ENCODE measurements at regions not wholly inside any gene's neighbourhood (a gene's known extent, or its start where the extent isn't known, plus 50 kb on each side); places are given as distances from the start of the nearest gene placed in this dataset.

GRCh38 chr1:61007534-61008364 is 74.6 kb upstream of the NFIA start:
- Histone ChIP-seq H3K9me3 (ENCODE audit: control insufficient read depth, insufficient read depth, low read length) (no peaks in the 10 kb centered on the region), H3K27me3 (ENCODE audit: control insufficient read depth, insufficient read depth, low read length) (no peaks in the 10 kb centered on the region), H3K36me3 (ENCODE audit: control insufficient read depth, insufficient read depth, low read length) (no peaks in the 10 kb centered on the region), H3K4me3 (ENCODE audit: low read length) (no peak overlapping the region), H3K27ac (ENCODE audit: low read length) (no peak overlapping the region), H3K4me1 (ENCODE audit: control insufficient read depth, insufficient read depth, low read length) (peaks cover 7% of the 10 kb centered on the region)
- Mint-ChIP-seq H3K4me1 (peaks cover 7 to 13% of the 10 kb centered on the region in 2 donors), H3K9me3 (no peaks in the 10 kb centered on the region), H3K27ac (no peak overlapping the region), H3K4me3 (no peak overlapping the region), H3K36me3 (no peaks in the 10 kb centered on the region), H3K27me3 (ENCODE audit: low read depth in 2 of 2) (peaks cover 5 to 6% of the 10 kb centered on the region in 2 donors)
- WGBS (ENCODE audit: insufficient coverage) = 97% methylated on average over 3 of the region's 5 CpGs
- ATAC-seq (no peak), DNase-seq (no peak)
- TF ChIP-seq CTCF (IDR thresholded peaks at IDR 0.05) = no peak
- intact Hi-C loops (cut with micrococcal nuclease) = no loop called here

DNA sequence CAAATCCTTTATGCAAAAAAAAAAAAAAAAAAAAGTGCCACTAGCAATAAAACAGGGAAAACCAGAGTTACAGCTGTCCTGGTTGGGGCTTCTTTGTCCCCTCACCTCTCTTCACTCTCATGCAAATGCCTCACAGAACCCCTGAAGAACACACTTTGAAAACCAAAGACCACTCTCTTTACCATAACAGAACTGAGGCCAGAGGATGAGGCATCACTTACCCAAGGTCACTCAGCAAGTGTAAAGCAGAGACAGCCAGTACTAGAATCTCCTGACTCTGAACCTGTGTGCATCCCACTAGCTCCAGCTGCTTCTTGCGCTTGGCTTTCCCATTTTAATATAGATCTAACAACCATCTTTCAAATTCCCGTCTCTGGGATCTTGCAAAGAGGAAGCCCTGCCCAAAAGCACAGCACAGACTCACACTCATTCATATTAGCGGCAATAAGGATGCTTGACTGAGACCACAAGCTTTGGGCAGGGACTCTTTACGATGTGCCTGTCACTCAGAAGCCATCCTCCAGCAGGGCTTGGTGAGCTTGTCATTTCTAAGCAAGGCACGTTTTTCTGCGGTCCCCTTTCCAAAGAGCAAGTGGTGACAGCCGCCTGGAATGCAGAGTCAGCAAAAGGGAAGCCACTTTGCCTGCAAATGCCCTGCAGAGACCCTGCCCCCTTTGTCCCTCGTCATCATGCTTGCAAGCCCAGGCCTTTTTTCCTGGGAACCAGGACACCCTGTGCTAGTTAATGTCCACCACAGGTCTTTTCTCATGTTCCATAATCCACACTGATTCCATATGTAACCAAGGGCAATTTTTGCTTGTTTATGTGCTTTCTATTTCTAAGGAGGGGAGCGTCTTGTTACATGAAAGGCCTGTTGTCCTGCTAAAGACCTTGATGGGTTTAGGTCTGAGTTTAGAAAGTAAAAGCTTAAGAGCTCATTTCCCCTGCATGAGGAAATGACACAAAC is 76.5 kb upstream of the NFIA start:
- peaks cover 7 to 13% of the 10 kb centered on the region in 2 donors for H3K4me1 Mint-ChIP-seq
- DNase-seq (no peak), ATAC-seq (peak in 1 of 3 donors; percentile 37)
- H3K27me3 Mint-ChIP-seq (ENCODE audit: low read depth in 2 of 2) = peaks cover 3 to 6% of the 10 kb centered on the region in 2 donors
- intact Hi-C loops (cut with micrococcal nuclease) = no loop called here
- Histone ChIP-seq H3K9me3 (ENCODE audit: control insufficient read depth, insufficient read depth, low read length) (no peaks in the 10 kb centered on the region), H3K27me3 (ENCODE audit: control insufficient read depth, insufficient read depth, low read length) (no peaks in the 10 kb centered on the region), H3K4me3 (ENCODE audit: low read length) (no peak overlapping the region), H3K27ac (ENCODE audit: low read length) (peak overlapping the region; percentile 46), H3K4me1 (ENCODE audit: control insufficient read depth, insufficient read depth, low read length) (peaks cover 7% of the 10 kb centered on the region), H3K36me3 (ENCODE audit: control insufficient read depth, insufficient read depth, low read length) (no peaks in the 10 kb centered on the region)
- no peaks in the 10 kb centered on the region for H3K9me3 Mint-ChIP-seq
- no peaks in the 10 kb centered on the region for H3K36me3 Mint-ChIP-seq
- H3K4me3 Mint-ChIP-seq = no peak overlapping the region
- no peak for TF ChIP-seq CTCF (IDR thresholded peaks at IDR 0.05)
- H3K27ac Mint-ChIP-seq = peak overlapping the region in 1 of 2 donors; percentile 7
- WGBS (ENCODE audit: insufficient coverage) = 68% methylated on average over 9 of the region's 9 CpGs

- Histone ChIP-seq H3K9me3 (ENCODE audit: control insufficient read depth, insufficient read depth, low read length) (no peaks in the 10 kb centered on the region), H3K27ac (ENCODE audit: low read length) (no peak overlapping the region), H3K4me1 (ENCODE audit: control insufficient read depth, insufficient read depth, low read length) (peaks cover 7% of the 10 kb centered on the region), H3K4me3 (ENCODE audit: low read length) (no peak overlapping the region), H3K27me3 (ENCODE audit: control insufficient read depth, insufficient read depth, low read length) (no peaks in the 10 kb centered on the region), H3K36me3 (ENCODE audit: control insufficient read depth, insufficient read depth, low read length) (no peaks in the 10 kb centered on the region)
- Mint-ChIP-seq H3K4me1 (peaks cover 7 to 13% of the 10 kb centered on the region in 2 donors), H3K27me3 (ENCODE audit: low read depth in 2 of 2) (peaks cover 0 to 5% of the 10 kb centered on the region in 2 donors), H3K9me3 (no peaks in the 10 kb centered on the region), H3K27ac (no peak overlapping the region), H3K4me3 (no peak overlapping the region), H3K36me3 (no peaks in the 10 kb centered on the region)
- WGBS (ENCODE audit: insufficient coverage) = 74% methylated on average over 2 of the region's 4 CpGs
- intact Hi-C loops (cut with micrococcal nuclease) = no loop called here
- no peak for ATAC-seq
- TF ChIP-seq CTCF (IDR thresholded peaks at IDR 0.05) = no peak
- no peak for DNase-seq
These were observed 77.9 kb upstream of the NFIA start for GRCh38 chr1:61004262-61005003.
